IPS-NIHi7 (cell line): ENCODE measurements at regions not wholly inside any gene's neighbourhood (a gene's known extent, or its start where the extent isn't known, plus 50 kb on each side); places are given as distances from the start of the nearest gene placed in this dataset.

ENCODE experiments used
- DNase-seq: peaks from one replicate; pipeline ENCODE4 v3.0.0; 2012; ENCODE audit warnings: mixed read lengths; ENCODE audit errors: extremely low spot score

DNA sequence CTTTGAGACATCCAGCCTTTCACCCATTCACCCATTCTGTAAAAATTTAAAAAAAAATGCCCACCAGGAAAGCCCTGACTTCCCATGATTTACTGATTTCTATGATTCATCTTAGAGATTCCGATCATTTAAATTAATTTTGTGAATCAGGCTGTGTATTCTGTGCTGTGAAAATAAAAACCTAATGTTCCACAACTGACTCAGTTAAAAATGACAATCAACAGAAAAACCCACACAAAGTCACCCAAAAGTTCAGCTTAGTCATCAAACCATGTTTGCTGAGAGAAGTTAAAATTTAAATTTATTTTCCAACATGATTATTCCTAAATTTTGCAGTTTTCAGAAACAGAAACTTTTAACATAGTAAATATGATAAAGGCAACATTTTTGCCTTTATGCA, 509.9 kb downstream of the TENT5A start:
- no peak for DNase-seq

DNA sequence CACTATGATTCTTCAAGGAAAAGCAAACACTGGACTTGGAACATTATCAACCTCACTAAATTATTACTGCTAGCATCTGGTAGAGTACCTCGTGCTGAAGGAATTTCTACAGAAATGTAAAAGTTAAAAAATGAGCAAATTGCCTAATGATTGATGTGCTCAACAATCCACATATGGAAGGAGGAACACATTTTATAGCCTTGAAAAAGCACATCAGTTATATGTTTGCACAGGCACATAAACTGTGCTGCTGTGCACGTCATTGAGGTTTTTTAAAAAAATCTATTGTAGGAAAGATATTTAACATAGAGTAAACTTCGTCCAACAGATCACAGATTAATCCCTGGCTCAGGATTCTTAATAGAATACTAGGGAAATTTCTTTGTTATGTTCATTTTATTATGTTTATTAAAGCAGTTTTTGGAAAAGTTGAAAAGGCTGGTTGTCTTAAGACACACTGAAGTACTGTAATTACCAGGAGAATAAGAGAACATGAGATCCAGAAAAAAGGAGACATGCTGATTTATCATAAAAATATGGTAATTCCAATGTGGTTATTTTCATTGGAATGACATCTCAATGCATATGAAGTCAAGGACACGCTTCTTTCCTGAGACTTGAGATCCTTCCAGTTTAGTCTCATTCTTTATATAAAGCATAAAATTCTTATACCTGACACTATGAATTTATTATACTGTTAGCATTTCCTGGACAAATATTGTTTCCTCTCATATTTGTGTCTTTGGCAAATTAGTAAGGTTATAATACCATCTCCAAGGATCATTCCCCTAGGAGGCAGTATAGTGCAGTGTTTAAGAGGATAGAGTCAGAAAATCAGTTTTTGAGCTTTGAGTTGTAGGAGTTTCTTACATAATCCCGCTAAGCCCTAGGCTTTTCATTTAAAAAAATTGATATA, 511.1 kb downstream of the TENT5A start:
- DNase-seq: peak; percentile 37

DNA sequence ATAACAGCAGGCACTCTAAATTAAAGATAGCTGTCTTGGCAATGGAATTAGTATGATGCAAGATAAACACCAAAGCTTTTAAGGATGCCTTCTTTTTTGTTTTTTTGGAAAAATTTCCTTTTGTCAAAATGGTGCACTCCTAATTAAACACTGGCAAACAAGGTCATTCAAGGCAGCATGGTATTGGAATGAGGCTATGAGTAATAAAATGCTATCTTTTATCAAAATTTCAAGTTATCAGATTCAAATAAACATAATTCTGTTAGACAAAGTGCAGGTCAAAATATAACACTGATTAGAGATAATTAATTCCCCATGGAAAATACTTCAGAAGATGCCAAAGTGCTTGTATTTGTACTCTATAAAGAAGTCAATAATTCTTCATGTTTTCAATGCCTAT, 514.1 kb downstream of the TENT5A start:
- DNase-seq: no peak

DNA sequence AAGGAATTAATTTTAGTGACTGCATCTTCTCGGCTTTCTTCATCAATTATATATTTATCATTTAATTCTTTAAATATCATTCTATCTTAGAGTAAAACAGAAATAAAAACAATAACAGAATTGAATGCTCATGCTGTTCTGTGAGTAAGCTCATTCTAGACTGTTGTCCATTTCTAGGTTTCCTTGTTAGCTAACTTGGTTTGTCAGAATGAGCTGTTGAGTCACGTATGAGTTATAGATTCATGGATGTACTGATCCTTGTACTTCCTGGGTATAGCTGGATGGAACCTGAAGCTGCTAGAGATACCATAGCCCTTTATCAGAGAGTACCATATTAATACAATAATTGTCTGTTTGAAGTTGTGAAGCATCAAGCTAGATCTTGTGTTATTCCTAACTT, 515.3 kb downstream of the TENT5A start:
- no peak for DNase-seq

DNA sequence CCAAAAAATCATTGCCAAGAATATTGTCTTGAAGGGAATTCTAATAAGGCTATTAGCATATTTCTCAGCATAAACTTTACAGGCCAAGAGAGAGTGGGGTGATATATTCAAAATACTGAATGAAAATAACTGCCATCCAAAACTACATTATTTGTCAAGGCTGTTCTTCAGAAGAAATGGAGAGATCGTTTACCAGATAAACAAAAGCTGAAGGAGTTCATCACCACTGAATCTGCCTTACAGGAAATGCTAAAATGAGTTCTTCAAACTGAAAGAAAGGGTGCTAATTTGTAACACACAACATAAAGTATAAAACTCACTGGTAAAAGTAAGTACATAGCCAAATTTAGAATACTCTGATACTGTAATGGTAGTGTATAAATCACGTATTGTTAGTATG, 517.0 kb downstream of the TENT5A start:
- no peak for DNase-seq

DNA sequence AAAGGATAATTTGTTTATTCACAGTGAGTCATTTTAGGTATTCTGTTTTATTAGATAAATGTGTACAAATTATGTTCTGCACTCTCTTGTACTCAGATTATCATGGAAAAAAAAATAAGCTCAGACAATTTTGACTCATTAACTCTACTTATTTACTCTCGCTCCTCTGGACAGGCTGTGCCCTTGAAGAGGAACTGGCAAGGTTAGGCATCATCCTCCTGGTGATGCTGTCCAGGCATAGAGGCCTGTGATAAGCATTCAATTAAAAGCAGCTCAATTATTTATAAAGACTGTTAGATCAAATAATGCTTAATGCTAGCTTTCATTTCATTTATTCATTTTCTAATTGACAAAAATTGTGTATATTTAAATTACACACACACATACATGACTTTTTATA, 518.5 kb downstream of the TENT5A start:
- no peak for DNase-seq

DNA sequence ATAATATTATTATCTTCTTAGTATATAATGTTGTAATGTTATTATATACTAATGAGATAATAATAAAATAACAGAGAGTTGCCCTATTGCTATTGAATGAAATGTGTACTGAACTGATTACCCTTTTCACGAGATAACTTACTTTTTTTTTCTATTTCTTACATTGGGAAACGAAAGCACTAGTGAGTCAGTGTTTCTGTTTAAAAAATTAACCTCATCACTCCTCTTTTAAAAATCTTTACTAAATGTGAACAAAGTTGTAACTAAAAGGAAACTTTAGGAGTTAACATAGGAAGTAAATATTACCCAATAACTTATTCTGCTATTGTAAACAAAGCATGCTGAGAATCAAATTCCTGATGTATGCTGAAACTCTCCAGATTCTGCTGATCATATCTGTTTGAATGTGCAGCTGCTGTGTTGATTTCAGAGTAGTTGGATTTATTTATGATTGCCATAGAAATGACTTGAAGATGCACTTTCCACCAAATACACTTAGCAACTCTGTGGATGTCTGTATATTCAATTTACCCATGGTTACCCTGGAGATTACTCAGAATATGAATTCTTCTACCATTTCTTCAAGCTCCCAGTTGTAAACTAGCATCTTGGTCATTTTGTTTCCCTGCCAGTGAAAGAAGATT, 523.4 kb downstream of the TENT5A start:
- no peak for DNase-seq

DNA sequence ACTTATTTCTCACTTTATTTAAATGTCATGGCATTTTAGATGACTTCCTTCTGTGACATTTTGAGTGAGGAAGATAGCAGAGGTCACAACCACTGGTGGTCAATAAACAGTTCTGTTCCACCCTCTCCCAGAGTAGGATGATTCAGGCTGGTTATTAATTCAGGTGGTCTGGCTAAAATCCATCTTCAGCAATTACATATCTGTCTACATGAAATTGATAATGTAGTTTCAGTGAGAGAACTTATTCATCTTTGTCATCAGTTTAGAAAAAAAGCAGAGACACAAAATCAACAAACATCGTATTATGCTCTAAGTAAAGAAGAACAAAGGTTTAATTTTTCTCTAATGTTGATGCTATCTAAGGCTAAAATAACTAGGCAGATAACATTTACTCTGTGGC, 525.5 kb downstream of the TENT5A start:
- no peak for DNase-seq

DNA sequence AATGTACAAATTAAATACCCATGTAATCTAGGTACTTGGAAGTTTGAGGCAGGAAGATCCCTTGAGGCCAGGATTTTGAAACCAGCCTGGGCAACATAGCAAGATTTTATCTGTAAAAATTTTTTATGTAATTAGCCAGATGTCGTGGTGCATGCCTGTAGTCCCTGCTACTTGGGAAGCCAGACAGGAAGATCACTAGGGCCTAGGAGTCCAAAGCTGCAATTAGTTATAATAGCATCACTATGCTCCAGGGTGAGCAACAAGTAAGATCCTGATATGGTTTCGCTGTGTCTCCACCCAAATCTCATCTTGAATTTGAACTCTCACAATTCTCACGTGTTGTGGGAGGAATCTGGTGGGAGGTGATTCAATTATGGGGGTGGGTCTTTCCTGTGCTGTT, 535.8 kb downstream of the TENT5A start:
- DNase-seq: no peak

DNA sequence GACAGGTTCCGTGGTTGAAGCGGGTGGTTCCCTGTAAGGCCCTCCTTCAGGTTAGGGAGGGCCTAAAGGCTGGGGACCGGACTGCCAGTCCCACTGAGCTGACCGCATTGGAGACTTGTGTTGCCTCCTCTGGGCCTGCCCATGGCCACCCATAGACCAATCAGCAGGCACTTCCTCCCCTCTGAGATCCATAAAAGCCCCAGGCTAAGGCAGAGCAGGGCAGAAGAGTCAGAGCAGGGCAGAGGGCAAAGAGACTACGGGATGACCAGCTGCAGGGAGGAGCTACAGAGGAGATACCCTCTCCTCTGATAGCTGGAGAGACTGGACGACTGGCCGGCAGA, 537.4 kb downstream of the TENT5A start:
- no peak for DNase-seq

DNA sequence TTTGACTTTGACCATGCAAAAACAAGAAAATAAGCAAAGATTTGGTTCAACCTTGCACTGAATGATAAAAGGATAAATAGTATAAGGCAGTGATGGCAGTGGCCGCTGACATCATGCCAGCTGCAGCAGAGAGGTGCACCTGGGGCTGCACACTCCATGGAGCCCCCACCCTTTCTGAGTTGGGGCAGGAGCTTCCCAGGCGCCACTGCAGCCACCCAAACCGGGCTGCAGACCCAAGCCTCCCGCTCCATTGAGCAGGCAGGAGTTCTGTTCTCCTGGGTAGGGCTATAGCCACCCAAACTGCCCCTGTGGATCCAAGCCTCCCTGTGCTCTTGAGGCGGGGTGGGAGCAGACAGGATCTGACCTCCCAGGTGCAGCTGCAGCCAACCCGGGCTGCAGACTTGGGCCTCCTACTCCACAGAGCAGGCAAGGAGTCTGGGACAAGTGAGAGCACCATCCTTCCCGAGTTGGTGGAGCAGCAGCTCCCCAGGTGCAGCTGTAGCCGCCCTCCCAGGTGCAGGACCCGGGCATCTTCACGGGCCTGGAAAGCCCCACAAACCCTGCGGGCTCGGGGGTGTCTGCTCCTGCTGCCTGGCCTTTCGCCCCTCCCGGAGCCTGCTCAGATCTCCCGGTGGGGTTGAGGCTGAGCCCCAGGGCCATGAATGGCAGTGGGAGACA, 537.9 kb downstream of the TENT5A start:
- DNase-seq: peak; percentile 7

DNA sequence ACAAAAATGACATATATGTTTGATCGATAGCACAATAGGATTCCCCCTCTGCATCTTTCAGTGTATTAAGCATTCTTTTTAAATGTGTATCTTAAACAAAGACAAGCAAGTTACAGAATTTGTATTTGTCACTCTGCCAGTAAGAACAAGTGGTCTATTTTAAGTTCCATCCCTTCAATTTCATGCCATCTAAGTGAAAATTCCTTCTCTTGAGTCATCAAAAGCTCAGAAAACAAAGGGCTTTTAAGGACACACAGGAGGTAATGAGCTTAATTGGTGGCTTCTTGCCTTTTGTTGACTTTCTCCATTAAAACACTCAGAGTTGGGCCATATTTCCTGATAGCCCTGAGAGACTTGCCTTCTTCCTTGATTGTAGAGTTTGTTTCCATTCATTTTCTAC, 547.8 kb downstream of the TENT5A start:
- DNase-seq: peak; percentile 9

DNA sequence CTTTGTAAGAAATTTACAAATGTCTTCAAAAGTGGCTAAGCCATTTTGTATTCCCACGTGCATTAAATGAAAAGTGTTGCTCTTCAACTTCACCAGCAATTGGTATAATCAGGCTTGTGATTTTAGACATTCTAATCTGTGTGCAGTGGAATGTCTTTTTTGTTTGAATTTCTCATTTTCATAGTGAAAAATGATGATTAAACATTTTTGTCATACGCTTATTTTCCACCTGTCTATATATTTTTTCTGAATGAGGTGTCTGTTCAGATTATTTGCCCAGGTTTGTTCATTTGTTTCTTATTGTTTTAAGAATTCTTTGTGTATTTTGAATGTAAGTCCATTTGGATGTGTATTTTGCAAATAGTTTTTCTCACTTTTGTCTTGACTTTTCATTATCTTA, 558.1 kb downstream of the TENT5A start:
- DNase-seq: no peak

DNA sequence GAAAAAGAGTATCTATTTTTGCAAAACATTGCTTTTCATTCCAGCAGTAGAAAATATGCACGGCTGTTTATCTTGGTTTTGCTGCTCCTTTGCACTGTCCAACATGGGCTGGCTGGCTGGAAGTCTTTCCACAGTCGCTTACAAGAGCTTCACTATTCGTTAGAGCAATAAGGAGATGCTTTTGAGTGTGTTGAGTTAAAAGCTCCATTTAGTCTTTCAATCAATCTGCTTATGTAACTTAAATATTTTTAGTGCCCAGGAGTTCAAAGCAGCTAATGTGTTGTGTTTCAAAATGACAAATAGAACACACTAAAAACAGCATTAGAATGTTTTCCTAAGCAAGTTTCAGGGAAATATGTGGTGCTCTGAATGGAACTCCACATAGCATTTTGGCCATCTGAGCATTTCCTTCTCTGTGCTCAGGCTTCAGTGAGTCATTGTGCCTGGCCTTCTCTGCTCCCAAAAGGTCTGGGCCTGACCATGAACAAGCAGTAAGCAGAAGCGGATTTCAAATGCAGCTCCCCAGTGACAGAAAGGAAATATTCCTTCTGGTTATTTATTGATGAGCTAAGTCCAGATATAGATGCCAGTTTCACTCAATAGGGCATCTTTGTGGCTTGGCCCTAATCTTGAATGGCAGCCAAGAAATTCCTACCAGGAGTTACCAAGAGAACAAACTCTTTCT, 580.3 kb downstream of the TENT5A start:
- peak; percentile 8 for DNase-seq

DNA sequence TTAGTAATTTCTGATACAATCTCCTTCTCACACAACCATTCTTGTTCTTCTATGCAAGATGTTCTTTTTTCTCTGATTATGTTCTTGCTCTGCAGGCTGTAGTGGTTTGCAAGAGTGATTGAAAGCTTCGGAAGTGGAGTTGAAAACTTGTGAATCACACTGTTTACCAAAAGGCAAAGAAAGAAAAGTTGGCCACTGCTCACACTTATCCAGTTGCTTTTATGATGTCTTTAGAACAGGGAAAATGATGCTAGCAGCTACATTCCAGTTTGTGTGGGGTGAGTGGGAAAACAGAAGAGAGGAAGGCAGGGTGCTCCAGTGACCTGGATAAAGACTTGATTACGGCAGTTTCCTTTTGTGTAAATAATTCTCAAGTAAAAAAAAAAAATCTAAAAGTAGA, 583.3 kb downstream of the TENT5A start:
- no peak for DNase-seq

DNA sequence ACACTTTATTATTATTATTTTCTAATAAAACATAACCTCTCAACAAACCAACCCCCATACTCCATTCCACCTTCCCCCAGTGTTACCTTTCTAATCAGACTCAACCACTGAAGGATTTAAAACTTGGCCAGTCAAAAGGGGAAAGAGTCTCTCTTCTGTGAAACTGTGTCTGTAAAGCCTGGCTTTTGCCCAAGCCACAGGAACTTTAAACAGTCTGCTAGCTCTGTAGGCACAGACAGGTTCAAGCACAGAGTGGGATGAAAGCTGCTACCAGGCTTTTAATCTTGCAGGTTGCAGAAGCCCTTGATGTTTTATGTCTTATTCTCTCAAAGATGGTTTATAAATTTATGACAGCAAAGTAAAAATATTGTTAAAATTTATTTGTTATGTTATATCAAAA, 585.7 kb downstream of the TENT5A start:
- DNase-seq: no peak

DNA sequence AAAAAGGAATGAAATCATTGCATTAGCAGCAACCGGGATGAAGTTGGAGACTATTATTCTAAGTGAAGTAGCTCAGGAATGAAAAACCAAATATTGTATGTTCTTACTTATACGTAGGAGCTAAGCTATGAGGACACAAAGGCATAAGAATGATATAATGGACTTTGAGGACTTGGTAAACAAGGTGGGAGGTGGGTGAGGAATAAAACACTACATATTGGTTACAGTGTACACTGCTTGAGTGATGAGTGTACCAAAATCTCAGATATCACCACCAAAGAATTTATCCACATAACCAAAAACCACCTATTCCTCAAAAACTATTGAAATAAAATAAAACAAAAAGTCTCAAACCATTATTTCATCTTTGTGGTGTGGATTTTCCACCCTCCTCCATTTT, 593.5 kb downstream of the TENT5A start:
- no peak for DNase-seq

DNA sequence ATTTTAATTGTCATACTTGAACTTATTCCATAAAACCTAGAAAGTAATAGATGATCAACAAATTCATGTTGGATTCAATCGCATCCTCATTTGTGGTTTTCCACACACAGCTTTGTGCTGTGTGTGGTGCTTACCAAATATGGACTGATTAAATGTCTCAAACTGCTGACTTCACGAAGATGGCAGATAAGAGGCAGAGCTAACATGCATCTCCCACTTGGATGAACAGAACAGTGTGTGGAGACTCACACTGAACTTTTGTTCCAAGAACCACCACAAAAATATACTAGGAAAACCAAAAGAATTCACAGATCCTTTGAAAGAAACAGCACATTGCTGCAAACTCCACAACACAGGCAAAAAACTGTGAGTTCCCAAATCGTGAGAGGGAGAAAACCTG, 603.7 kb downstream of the TENT5A start:
- DNase-seq: no peak

DNA sequence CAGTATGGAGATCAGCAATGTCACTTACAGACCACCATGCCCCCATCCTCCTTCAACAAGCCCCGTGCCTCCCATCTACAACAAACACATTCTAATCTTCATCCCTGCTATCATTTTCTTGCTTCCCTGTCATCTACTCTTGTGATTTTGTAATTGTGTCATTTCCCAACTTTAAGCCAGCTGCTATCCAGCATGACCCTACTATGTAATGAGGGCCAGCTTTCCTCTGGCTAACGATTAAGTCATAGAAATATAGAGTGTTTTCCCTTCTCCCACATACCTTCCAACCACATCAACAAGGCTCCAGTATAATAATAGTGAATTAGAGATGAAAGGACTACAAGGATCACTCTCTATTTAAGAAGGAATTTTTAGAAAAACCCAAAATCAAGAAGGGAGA, 607.0 kb downstream of the TENT5A start:
- no peak for DNase-seq

DNA sequence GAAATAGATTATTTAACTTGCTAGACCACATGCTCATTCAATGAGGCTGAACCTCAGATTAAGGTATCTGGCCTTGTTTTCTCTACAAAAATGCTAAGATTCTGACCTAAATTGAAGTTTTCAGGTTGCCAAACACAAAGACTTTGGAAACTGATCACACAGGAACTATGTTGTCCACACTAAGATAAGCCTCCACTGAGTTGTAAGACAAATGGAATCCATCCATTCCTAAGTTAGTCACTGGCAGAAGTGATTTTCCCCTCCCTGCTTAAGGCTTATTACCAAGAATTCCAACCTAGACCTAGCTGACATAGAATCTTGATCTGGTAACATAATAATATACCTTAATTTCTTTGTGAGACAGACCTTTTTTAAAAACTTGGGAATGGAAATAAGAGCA, 608.1 kb downstream of the TENT5A start:
- no peak for DNase-seq

DNA sequence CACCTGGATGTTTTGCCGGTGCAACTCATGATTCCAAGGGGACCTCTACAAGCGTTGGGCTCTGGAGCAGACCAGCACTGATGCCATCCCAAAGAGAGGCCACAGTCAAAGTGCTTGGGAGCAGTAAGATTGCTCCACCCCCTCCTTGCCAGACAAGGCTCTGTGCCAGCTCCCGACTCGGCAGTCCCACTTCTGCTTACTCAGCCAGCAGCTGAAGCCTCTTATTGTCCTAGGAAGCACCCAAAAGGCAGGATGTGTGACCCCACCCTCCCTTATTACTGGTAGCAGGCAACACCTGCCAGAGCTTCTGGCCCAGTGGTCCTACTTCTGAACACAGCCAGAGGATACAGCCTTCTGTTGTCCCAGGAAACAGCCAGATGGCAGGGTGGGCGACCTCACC, 614.2 kb downstream of the TENT5A start:
- no peak for DNase-seq

DNA sequence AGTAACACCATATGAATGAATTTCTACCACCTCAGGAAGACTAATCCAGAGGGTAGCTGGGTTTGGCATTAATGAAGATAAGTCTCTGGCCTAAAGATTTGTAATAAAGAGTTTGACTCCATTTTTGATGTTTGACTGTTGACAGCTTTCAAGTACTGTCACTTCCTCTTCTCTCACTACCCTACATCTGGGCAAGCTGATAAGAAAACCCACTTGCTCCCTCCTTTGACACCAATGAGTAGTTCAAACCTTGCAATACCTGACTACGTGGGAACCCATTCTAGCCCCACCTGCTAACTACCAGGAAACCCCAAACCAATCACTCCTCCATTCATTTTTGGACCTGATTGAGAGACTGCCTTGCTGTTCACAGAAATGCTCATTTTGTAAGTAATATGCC, 621.5 kb downstream of the TENT5A start:
- no peak for DNase-seq
